PFSK-1 (cell line): ENCODE measurements at regions not wholly inside any gene's neighbourhood (a gene's known extent, or its start where the extent isn't known, plus 50 kb on each side); places are given as distances from the start of the nearest gene placed in this dataset.

Source experiments
- FOXP2 ChIP-seq: optimal IDR thresholded peaks from 2 replicates; pipeline ENCODE3; 2011; ENCODE audit warnings: borderline replicate concordance, control low read depth, inconsistent platforms; ENCODE audit not compliant: insufficient read depth; ENCODE audit errors: extremely low read length, extremely low read depth
- POLR2AphosphoS5 ChIP-seq: IDR thresholded peaks from 2 replicates; pipeline ENCODE4 v1.6.1; 2012; ENCODE audit warnings: low read depth, mild to moderate bottlenecking, control low read depth, low read length, moderate library complexity
- REST ChIP-seq, 2 experiments: IDR thresholded peaks; 2 replicates each; pipeline versions ENCODE4 v1.6.1 to v1.8.0; 2011 to 2012; ENCODE audit warnings: low read depth in 2 of 2, low read length in 2 of 2, control low read depth in 1 of 2, inconsistent platforms in 1 of 2, mild to moderate bottlenecking in 1 of 2, moderate library complexity in 1 of 2; ENCODE audit not compliant: insufficient read depth in 1 of 2
- SIN3A ChIP-seq: IDR thresholded peaks from 2 replicates; pipeline ENCODE4 v1.6.1; 2012; ENCODE audit warnings: mild to moderate bottlenecking, low read length, moderate library complexity, borderline replicate concordance; ENCODE audit not compliant: insufficient read depth
- TAF1 ChIP-seq: IDR thresholded peaks from 2 replicates; pipeline ENCODE4 v1.6.1; 2012; ENCODE audit warnings: low read length, control low read depth, borderline replicate concordance; ENCODE audit not compliant: insufficient read depth

GRCh38 chr1:3998086-3998485 is 98.0 kb upstream of the C1orf174 start:
- TF ChIP-seq SIN3A = no peak
- no peak for TF ChIP-seq POLR2AphosphoS5
- TF ChIP-seq REST (IDR thresholded peaks at IDR 0.05; ENCODE audit: insufficient read depth in 1 of 2, low read depth in 2 of 2, low read length in 2 of 2) = no peak
- no peak for TF ChIP-seq TAF1
- TF ChIP-seq FOXP2 = no peak

GRCh38 chr1:3999941-4000735 is 100.1 kb upstream of the C1orf174 start:
- TF ChIP-seq TAF1 (no peak), FOXP2 (no peak), POLR2AphosphoS5 (no peak), REST (IDR thresholded peaks at IDR 0.05; ENCODE audit: insufficient read depth in 1 of 2, low read depth in 2 of 2, low read length in 2 of 2) (no peak), SIN3A (no peak)

GRCh38 chr1:4000811-4001251 is 100.8 kb upstream of the C1orf174 start:
- TF ChIP-seq SIN3A (no peak), POLR2AphosphoS5 (no peak), FOXP2 (no peak), TAF1 (no peak), REST (IDR thresholded peaks at IDR 0.05; ENCODE audit: insufficient read depth in 1 of 2, low read depth in 2 of 2, low read length in 2 of 2) (no peak)

GRCh38 chr1:4001461-4001860 is 101.4 kb upstream of the C1orf174 start:
- no peak for TF ChIP-seq FOXP2
- no peak for TF ChIP-seq TAF1
- TF ChIP-seq REST (IDR thresholded peaks at IDR 0.05; ENCODE audit: insufficient read depth in 1 of 2, low read depth in 2 of 2, low read length in 2 of 2) = no peak
- TF ChIP-seq SIN3A = no peak
- no peak for TF ChIP-seq POLR2AphosphoS5
